HG03342 (cell line): ENCODE measurements at regions not wholly inside any gene's neighbourhood (a gene's known extent, or its start where the extent isn't known, plus 50 kb on each side); places are given as distances from the start of the nearest gene placed in this dataset.

Experiments used
- ATAC-seq: cut with Tn5 transposase; IDR thresholded peaks from one replicate; pipeline ENCODE4 v1.9.1; 2021; ENCODE audit warnings: mild to moderate bottlenecking, moderate library complexity; ENCODE audit not compliant: unreplicated experiment

GRCh38 chr9:104009826-104010225 lies 84.3 kb upstream of the SMC2 start:
- ATAC-seq, result no peak

GRCh38 chr9:104022083-104022482 lies 72.0 kb upstream of the SMC2 start:
- no peak for ATAC-seq

- ATAC-seq, result no peak
These were observed 69.0 kb upstream of the SMC2 start for GRCh38 chr9:104025104-104025503.

GRCh38 chr9:104025945-104026344 lies 68.2 kb upstream of the SMC2 start:
- ATAC-seq, result no peak

- peak; percentile 58 for ATAC-seq
These were observed 66.8 kb upstream of the SMC2 start for GRCh38 chr9:104027295-104027694.

GRCh38 chr9:104028827-104029226 lies 65.3 kb upstream of the SMC2 start:
- ATAC-seq, result no peak
